H1 (cell line): ENCODE measurements at regions not wholly inside any gene's neighbourhood (a gene's known extent, or its start where the extent isn't known, plus 50 kb on each side); places are given as distances from the start of the nearest gene placed in this dataset.

Experiments
- CTCF ChIA-PET: fragments of 300-600 bp; sonication (Branson Sonifier 250); formaldehyde crosslinking; loops from one replicate; lab custom pipeline; 2021; ENCODE audit not compliant: partially characterized antibody; lab: Charles Lee
- POLR2A ChIA-PET: fragments of 300-600 bp; sonication (Branson Sonifier 250); formaldehyde crosslinking; loops from one replicate; lab custom pipeline; 2021; ENCODE audit warnings: inconsistent platforms; ENCODE audit not compliant: partially characterized antibody; lab: Charles Lee
- DNase-seq, 2 experiments: peaks; one replicate each; pipeline versions ENCODE4 v3.0.0 to v3.0.0-alpha.2; 2010 to 2022; ENCODE audit warnings: low spot score in 2 of 2, low read depth in 1 of 2, mixed read lengths in 1 of 2
- FAIRE-seq: peaks from 2 replicates; lab custom pipeline; 2011; peaks lifted over from hg19 to GRCh38; lab: Jason Lieb, UNC
- H2AFZ ChIP-seq: 2 replicates; pipeline ENCODE4 v1.8.1; 2012; ENCODE audit warnings: low read length, inconsistent platforms
- H2AK5ac ChIP-seq: 2 replicates; pipeline ENCODE4 v1.6.1; 2013; ENCODE audit warnings: low read depth, low read length
- H2BK120ac ChIP-seq: replicated peaks from 2 replicates; pipeline ENCODE3; 2013; ENCODE audit warnings: low read depth, low read length, inconsistent platforms
- H2BK12ac ChIP-seq: 2 replicates; pipeline ENCODE4 v1.6.1; 2013; ENCODE audit warnings: low read depth, low read length
- H2BK15ac ChIP-seq: 2 replicates; pipeline ENCODE4 v1.6.1; 2013; ENCODE audit warnings: low read length
- H2BK20ac ChIP-seq: 2 replicates; pipeline ENCODE4 v1.6.1; 2013; ENCODE audit warnings: low read length
- H2BK5ac ChIP-seq: 2 replicates; pipeline ENCODE4 v1.6.1; 2013; ENCODE audit warnings: low read depth, low read length
- H3K14ac ChIP-seq: 2 replicates; pipeline ENCODE4 v1.6.1; 2013; ENCODE audit warnings: inconsistent platforms; ENCODE audit not compliant: insufficient read length
- H3K18ac ChIP-seq: 2 replicates; pipeline ENCODE4 v1.6.1; 2013; ENCODE audit warnings: low read length; ENCODE audit errors: extremely low read depth
- H3K23ac ChIP-seq: 2 replicates; pipeline ENCODE4 v1.6.1; 2013; ENCODE audit warnings: inconsistent platforms; ENCODE audit not compliant: insufficient read length
- H3K23me2 ChIP-seq: 2 replicates; pipeline ENCODE4 v1.6.1; 2013; ENCODE audit warnings: low read depth, low read length
- H3K27ac ChIP-seq: 2 replicates; pipeline ENCODE4 v1.6.1; 2011; ENCODE audit warnings: low read depth, low read length, inconsistent platforms
- H3K27me3 ChIP-seq, 4 experiments: replicated peaks in 1 of 4; 1 replicate in 1 of 4; 2 replicates in 3 of 4; pipeline versions ENCODE4 v1.6.1 to v1.8.1; 2011 to 2013; ENCODE audit warnings: low read length in 3 of 4, mild to moderate bottlenecking in 3 of 4, inconsistent platforms in 2 of 4, mixed read lengths in 2 of 4, moderate library complexity in 1 of 4; ENCODE audit not compliant: control insufficient read depth in 3 of 4, insufficient read depth in 3 of 4; ENCODE audit errors: extremely low read depth in 1 of 4
- H3K36me3 ChIP-seq, 4 experiments: 2 replicates each; pipeline versions ENCODE4 v1.6.1 to v1.8.1; 2011 to 2013; ENCODE audit warnings: mild to moderate bottlenecking in 4 of 4, low read length in 3 of 4, moderate library complexity in 2 of 4, control low read depth in 1 of 4, inconsistent platforms in 1 of 4; ENCODE audit not compliant: insufficient read depth in 4 of 4, control insufficient read depth in 2 of 4
- H3K4ac ChIP-seq: replicated peaks from 2 replicates; pipeline ENCODE3; 2013; ENCODE audit warnings: low read length, low read depth, mixed read lengths, inconsistent platforms; ENCODE audit not compliant: insufficient read length
- H3K4me1 ChIP-seq, 4 experiments: replicated peaks in 1 of 4; 1 replicate in 1 of 4; 2 replicates in 3 of 4; pipeline versions ENCODE4 v1.6.1 to v1.8.1; 2011 to 2013; ENCODE audit warnings: low read length in 3 of 4, inconsistent platforms in 2 of 4, mixed read lengths in 1 of 4; ENCODE audit not compliant: insufficient read depth in 4 of 4, control insufficient read depth in 3 of 4
- H3K4me2 ChIP-seq, 2 experiments: 2 replicates each; pipeline versions ENCODE4 v1.6.1 to v1.8.1; 2011 to 2013; ENCODE audit warnings: low read depth in 2 of 2, low read length in 2 of 2, control low read depth in 1 of 2, inconsistent platforms in 1 of 2, mild to moderate bottlenecking in 1 of 2; ENCODE audit not compliant: insufficient read depth in 1 of 2
- H3K4me3 ChIP-seq, 4 experiments: fragments of 200-600, 300-600 bp in 1 of 4; sonication (generic), shearing (Covaris generic), sonication (Bioruptor Twin) in 1 of 4; 2 replicates each; pipeline versions ENCODE4 v1.5.1 to v1.8.1; 2011 to 2016; ENCODE audit warnings: low read length in 4 of 4, low read depth in 3 of 4, control low read depth in 2 of 4, inconsistent platforms in 2 of 4, mild to moderate bottlenecking in 2 of 4, mixed read lengths in 1 of 4, moderate library complexity in 1 of 4; ENCODE audit not compliant: insufficient read depth in 2 of 4; ENCODE audit errors: extremely low read depth in 1 of 4
- H3K56ac ChIP-seq: replicated peaks from 2 replicates; pipeline ENCODE3; 2013; ENCODE audit warnings: low read depth, mild to moderate bottlenecking, mixed read lengths, low read length, inconsistent platforms; ENCODE audit not compliant: insufficient read length
- H3K79me1 ChIP-seq: 2 replicates; pipeline ENCODE4 v1.6.1; 2013; ENCODE audit warnings: low read depth, low read length, control low read depth
- H3K79me2 ChIP-seq, 2 experiments: 2 replicates each; pipeline versions ENCODE4 v1.6.1 to v1.8.1; 2012 to 2013; ENCODE audit warnings: low read length in 2 of 2, mild to moderate bottlenecking in 2 of 2, inconsistent platforms in 1 of 2; ENCODE audit not compliant: insufficient read depth in 2 of 2, control insufficient read depth in 1 of 2
- H3K9ac ChIP-seq, 4 experiments: replicated peaks in 1 of 4; 1 replicate in 1 of 4; 2 replicates in 3 of 4; pipeline versions ENCODE4 v1.6.1 to v1.8.1; 2011 to 2013; ENCODE audit warnings: low read depth in 3 of 4, low read length in 3 of 4, control low read depth in 2 of 4, mild to moderate bottlenecking in 2 of 4, moderate library complexity in 2 of 4, inconsistent platforms in 1 of 4; ENCODE audit errors: extremely low read depth in 1 of 4
- H3K9me3 ChIP-seq, 2 experiments: 2 replicates each; pipeline versions ENCODE4 v1.6.1 to v1.8.1; 2012 to 2013; ENCODE audit warnings: mild to moderate bottlenecking in 2 of 2, moderate library complexity in 2 of 2, control low read depth in 1 of 2, inconsistent platforms in 1 of 2, low read depth in 1 of 2, low read length in 1 of 2, mixed read lengths in 1 of 2; ENCODE audit not compliant: insufficient read depth in 2 of 2
- H4K20me1 ChIP-seq, 2 experiments: replicated peaks in 1 of 2; 2 replicates each; pipeline versions ENCODE3 to v1.8.1; 2011 to 2013; ENCODE audit warnings: inconsistent platforms in 2 of 2, low read length in 2 of 2, mild to moderate bottlenecking in 1 of 2; ENCODE audit not compliant: insufficient read depth in 2 of 2, control insufficient read depth in 1 of 2
- H4K5ac ChIP-seq: 2 replicates; pipeline ENCODE4 v1.6.1; 2013; ENCODE audit warnings: low read length, low read depth, mixed read lengths, inconsistent platforms; ENCODE audit not compliant: insufficient read length
- H4K8ac ChIP-seq: 2 replicates; pipeline ENCODE4 v1.8.0; 2013; ENCODE audit warnings: mild to moderate bottlenecking, moderate library complexity, low read length, inconsistent platforms; ENCODE audit not compliant: insufficient read depth; ENCODE audit errors: extremely low read depth
- H4K91ac ChIP-seq: replicated peaks from 2 replicates; pipeline ENCODE3; 2013; ENCODE audit warnings: low read length, mixed read lengths, inconsistent platforms; ENCODE audit not compliant: insufficient read length
- ATF3 ChIP-seq: IDR thresholded peaks from 2 replicates; pipeline ENCODE4 v1.6.1; 2011; ENCODE audit warnings: low read depth, mild to moderate bottlenecking, low read length; ENCODE audit not compliant: insufficient read depth
- KDM4A ChIP-seq: IDR thresholded peaks from one replicate; pipeline ENCODE4 v1.7.1; 2012; ENCODE audit warnings: low read depth, mild to moderate bottlenecking, moderate library complexity, low read length, inconsistent platforms; ENCODE audit not compliant: severe bottlenecking
- RXRA ChIP-seq: IDR thresholded peaks from 2 replicates; pipeline ENCODE4 v1.6.1; 2011; ENCODE audit warnings: low read depth, mild to moderate bottlenecking, low read length, moderate library complexity; ENCODE audit not compliant: insufficient read depth
- SIN3A ChIP-seq, 2 experiments: IDR thresholded peaks in 1 of 2; conservative IDR thresholded peaks in 1 of 2; 2 replicates each; pipeline ENCODE4 v1.6.1; 2011 to 2012; ENCODE audit warnings: low read length in 2 of 2, improper control_type of control experiment in 1 of 2, low read depth in 1 of 2, mild to moderate bottlenecking in 1 of 2
- WGBS, 2 experiments: shearing (Covaris generic) in 1 of 2; methylation state at CpG; one replicate each; pipeline versions ENCODE4 v1.1.6 to v1.1.7; 2013 to 2015; ENCODE audit warnings: low lambda C conversion rate in 2 of 2, mixed read lengths in 2 of 2, inconsistent platforms in 1 of 2, low coverage in 1 of 2, missing lambda C conversion rate in 1 of 2; ENCODE audit not compliant: insufficient replicate concordance in 2 of 2, insufficient coverage in 1 of 2, insufficient read length in 1 of 2; ENCODE audit errors: extremely low coverage in 1 of 2, missing lambda C conversion rate in 1 of 2; 5-methylcytosine and 5-hydroxymethylcytosine counted together

- POLR2A ChIA-PET, result interaction anchor here (1.0 to 1.3 kb wide), 4 partner anchors 10 to 97 kb away, joined by 3 to 4 read pairs (median 3); no protein-coding TSS in a partner anchor
- Histone ChIP-seq H3K23ac (no peak overlapping the region), H3K18ac (no peak overlapping the region), H2BK20ac (no peak overlapping the region), H3K79me2 (no peaks in the 10 kb centered on the region), H3K56ac (no peak overlapping the region), H4K5ac (no peak overlapping the region), H3K36me3 (peaks cover 0 to 7% (median 4%) of the 10 kb centered on the region in 4 experiments; a peak in 3 of 8 replicates), H4K8ac (no peak overlapping the region), H4K20me1 (peaks cover 0 to 2% of the 10 kb centered on the region in 2 experiments), H2BK5ac (no peak overlapping the region), H3K27me3 (no peaks in the 10 kb centered on the region), H3K23me2 (no peaks in the 10 kb centered on the region), H4K91ac (no peak overlapping the region), H3K4me1 (peaks cover 0 to 4% (median 0%) of the 10 kb centered on the region in 4 experiments; a peak in 2 of 7 replicates), H2BK12ac (no peak overlapping the region), H3K79me1 (no peaks in the 10 kb centered on the region; the same call in 1 of the 2 replicates), H3K4me3 (no peak overlapping the region), H2BK15ac (no peak overlapping the region), H3K4me2 (no peak overlapping the region), H3K9me3 (no peaks in the 10 kb centered on the region), H2BK120ac (no peak overlapping the region), H3K4ac (no peak overlapping the region), H2AFZ (no peak overlapping the region), H3K9ac (no peak overlapping the region), H3K27ac (no peak overlapping the region), H2AK5ac (no peak overlapping the region), H3K14ac (no peak overlapping the region)
- TF ChIP-seq ATF3, result no peak
- no peak for TF ChIP-seq RXRA
- TF ChIP-seq SIN3A (conservative IDR thresholded peaks at IDR 0.05 in 1 of 2, IDR thresholded peaks at IDR 0.05 in 1 of 2; ENCODE audit: low read depth in 1 of 2, low read length in 2 of 2), result no peak
- no peak for TF ChIP-seq KDM4A
- DNase-seq (no peak), FAIRE-seq (no peak)
- CTCF ChIA-PET, result no interaction called here
- 97% methylated on average over 5 of the region's 5 CpGs; no CpG with 5 or more reads in 1 of the 2 experiments for WGBS, 2 experiments
These were observed 86.6 kb upstream of the KCTD7 start for GRCh38 chr7:66542049-66542448.
